ENCODE measurements at regions not wholly inside any gene's neighbourhood (a gene's known extent, or its start where the extent isn't known, plus 50 kb on each side); places are given as distances from the start of the nearest gene placed in this dataset.

GRCh38 chr1:99594205-99594604 lies 51.7 kb upstream of the PALMD start:
- TF ChIP-seq CTCF (IDR thresholded peaks at IDR 0.05), result no peak
- no peak for ATAC-seq
- no peaks in the 10 kb centered on the region for H3K27me3 ChIP-seq (ENCODE audit: low read depth)
- no peak overlapping the region for H3K27ac ChIP-seq
- H3K9me3 ChIP-seq, result no peaks in the 10 kb centered on the region
- intact Hi-C loops (cut with DNase I), result no loop called here
- H3K4me3 ChIP-seq, result no peak overlapping the region
- H3K36me3 ChIP-seq, result no peaks in the 10 kb centered on the region
- H3K4me1 ChIP-seq, result no peaks in the 10 kb centered on the region
- no peak for DNase-seq

GRCh38 chr1:99595041-99595440 lies 50.9 kb upstream of the PALMD start:
- intact Hi-C loops (cut with DNase I), result no loop called here
- Histone ChIP-seq H3K27me3 (ENCODE audit: low read depth) (no peaks in the 10 kb centered on the region), H3K4me1 (no peaks in the 10 kb centered on the region), H3K9me3 (no peaks in the 10 kb centered on the region), H3K27ac (no peak overlapping the region), H3K36me3 (no peaks in the 10 kb centered on the region), H3K4me3 (no peak overlapping the region)
- no peak for DNase-seq
- TF ChIP-seq CTCF (IDR thresholded peaks at IDR 0.05), result no peak
- no peak for ATAC-seq

GRCh38 chr1:99595441-99595840 lies 50.5 kb upstream of the PALMD start:
- Histone ChIP-seq H3K36me3 (no peaks in the 10 kb centered on the region), H3K4me3 (no peak overlapping the region), H3K9me3 (no peaks in the 10 kb centered on the region), H3K27me3 (ENCODE audit: low read depth) (no peaks in the 10 kb centered on the region), H3K27ac (no peak overlapping the region), H3K4me1 (no peaks in the 10 kb centered on the region)
- TF ChIP-seq CTCF (IDR thresholded peaks at IDR 0.05), result no peak
- intact Hi-C loops (cut with DNase I), result no loop called here
- ATAC-seq (no peak), DNase-seq (no peak)
